Aorta (tissue), 5 donors: ENCODE measurements at regions not wholly inside any gene's neighbourhood (a gene's known extent, or its start where the extent isn't known, plus 50 kb on each side); places are given as distances from the start of the nearest gene placed in this dataset.

Experiments used
- ATAC-seq: fragments of 200-7000 bp; cut with Tn5 transposase; one replicate; pipeline ENCODE4 v1.9.1; 2022; ENCODE audit warnings: moderate library complexity; ENCODE audit not compliant: low FRiP score
- DNase-seq, 2 donors: peaks; one replicate each; pipeline ENCODE4 v3.0.0-alpha.2; 2020
- H3K27ac ChIP-seq, 2 donors: one replicate each; pipeline ENCODE4 v1.5.1; 2013; ENCODE audit warnings: low read length in 2 of 2, mild to moderate bottlenecking in 2 of 2, moderate library complexity in 2 of 2, control low read depth in 1 of 2, inconsistent platforms in 1 of 2, low read depth in 1 of 2
- H3K27me3 ChIP-seq, 2 donors: one replicate each; pipeline ENCODE4 v1.6.1; 2013; ENCODE audit warnings: control low read depth in 1 of 2, low read length in 1 of 2, mild to moderate bottlenecking in 1 of 2, moderate library complexity in 1 of 2; ENCODE audit not compliant: insufficient read depth in 2 of 2, control insufficient read depth in 1 of 2
- H3K36me3 ChIP-seq, 2 donors: one replicate each; pipeline ENCODE4 v1.6.1; 2013; ENCODE audit warnings: control low read depth in 1 of 2, low read length in 1 of 2, mild to moderate bottlenecking in 1 of 2; ENCODE audit not compliant: insufficient read depth in 2 of 2, control insufficient read depth in 1 of 2
- H3K4me1 ChIP-seq, 2 donors: one replicate each; pipeline ENCODE4 v1.6.1; 2013; ENCODE audit warnings: low read length in 2 of 2, control low read depth in 1 of 2, mild to moderate bottlenecking in 1 of 2, moderate library complexity in 1 of 2; ENCODE audit not compliant: insufficient read depth in 2 of 2, control insufficient read depth in 1 of 2
- H3K4me3 ChIP-seq, 2 donors: one replicate each; pipeline ENCODE4 v1.5.1; 2013; ENCODE audit warnings: low read length in 2 of 2, control low read depth in 1 of 2, mild to moderate bottlenecking in 1 of 2
- H3K9me3 ChIP-seq: one replicate; pipeline ENCODE4 v1.6.1; 2013; ENCODE audit warnings: mild to moderate bottlenecking, low read length; ENCODE audit not compliant: control insufficient read depth
- WGBS, 2 donors: extraction: QIAGEN DNeasy Blood & Tissue Kit; methylation state at CpG; one replicate each; pipeline ENCODE4 v1.1.7; 2013; 5-methylcytosine and 5-hydroxymethylcytosine counted together
- intact Hi-C, 2 donors: fragments of 100-400 bp; cut with DNase I; formaldehyde crosslinking; loops; one replicate each; pipeline versions ENCODE4 v1.14.2 to v1.15.0; 2022
- donor health status: healthy with polysubstance abuse.
- donor health status: Bipolar disorder and iron deficiency.
- donor health status: DM: no; HTN: no; CAD: no.
- donor health status: DM: no; HTN: no; CAD: no.
- donor health status: DM: yes; HTN: yes; CAD: no.

DNA sequence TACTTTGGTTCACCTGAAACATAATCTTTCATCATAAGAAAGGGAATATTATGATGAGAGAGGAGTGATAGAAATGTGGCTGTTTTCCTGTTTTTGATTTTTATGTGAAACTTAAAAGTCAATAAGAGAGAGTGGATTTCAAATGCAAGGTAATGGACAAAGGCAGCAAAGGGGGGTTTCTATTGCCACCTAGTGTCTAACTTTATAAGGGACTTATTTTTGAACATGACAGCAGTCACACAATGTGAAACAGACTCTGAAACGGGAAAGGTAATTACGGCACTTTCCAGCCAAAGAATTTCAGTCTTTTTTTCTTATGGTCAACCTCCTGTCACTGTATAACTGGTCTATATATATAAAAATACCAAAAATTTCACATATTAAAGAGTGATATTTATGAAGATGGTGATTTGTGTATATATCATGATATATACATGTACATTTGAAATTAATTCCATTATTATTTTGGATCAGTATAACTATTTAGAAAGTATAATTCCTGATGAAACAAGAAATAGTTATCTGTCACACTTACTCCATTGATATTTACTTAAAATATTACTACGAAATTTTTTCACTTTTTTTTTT, 127.1 kb downstream of the FBXO8 start:
- no peak overlapping the region for H3K4me3 ChIP-seq
- DNase-seq, result no peak
- H3K9me3 ChIP-seq, result no peaks in the 10 kb centered on the region
- no peaks in the 10 kb centered on the region for H3K27me3 ChIP-seq
- intact Hi-C loops, result loop anchor here in 1 of 2 donors (10.0 kb wide), 1 partner anchor 652 kb away; no protein-coding TSS in a partner anchor
- no peak overlapping the region for H3K27ac ChIP-seq
- no peaks in the 10 kb centered on the region for H3K36me3 ChIP-seq
- no peaks in the 10 kb centered on the region for H3K4me1 ChIP-seq
- ATAC-seq, result no peak
- WGBS, 2 donors, result 4 to 7% methylated on average over 3 of the region's 3 CpGs

DNA sequence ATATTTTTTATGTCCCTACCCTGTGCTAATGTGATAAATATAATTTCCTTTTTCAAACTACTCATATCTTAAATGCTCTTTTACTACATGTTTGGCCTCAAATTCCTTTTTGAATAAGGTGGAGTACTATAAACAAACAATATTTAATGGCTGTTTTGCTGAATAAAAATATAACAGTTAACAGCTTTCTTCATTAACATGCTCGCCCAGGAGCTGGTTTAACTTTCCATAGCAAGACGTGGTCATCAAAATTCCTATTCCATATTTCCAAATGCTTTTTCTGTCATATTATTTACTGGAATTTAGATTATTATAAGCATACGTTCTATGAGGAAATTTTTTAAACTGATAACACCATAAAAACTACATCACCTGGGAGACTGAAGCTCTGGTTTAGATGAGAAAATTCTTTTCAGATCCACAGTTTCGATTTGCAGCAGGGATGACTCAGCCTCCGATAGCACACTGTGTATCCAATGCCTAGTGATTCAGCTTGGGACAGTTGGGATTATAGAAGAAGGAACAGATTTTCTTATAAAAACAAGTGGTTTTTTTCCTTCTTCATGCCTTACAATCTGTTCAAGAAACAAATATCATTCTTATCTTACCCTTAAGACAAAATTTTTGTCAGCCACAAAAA, 129.1 kb downstream of the FBXO8 start:
- WGBS, 2 donors, result 60 to 66% methylated on average over 5 of the region's 5 CpGs
- Histone ChIP-seq H3K27me3 (no peaks in the 10 kb centered on the region), H3K9me3 (no peaks in the 10 kb centered on the region), H3K4me3 (no peak overlapping the region), H3K4me1 (no peaks in the 10 kb centered on the region), H3K27ac (no peak overlapping the region), H3K36me3 (no peaks in the 10 kb centered on the region)
- intact Hi-C loops, result loop anchor here in 1 of 2 donors (10.0 kb wide), 1 partner anchor 650 kb away; no protein-coding TSS in a partner anchor
- no peak for ATAC-seq
- DNase-seq, result no peak

DNA sequence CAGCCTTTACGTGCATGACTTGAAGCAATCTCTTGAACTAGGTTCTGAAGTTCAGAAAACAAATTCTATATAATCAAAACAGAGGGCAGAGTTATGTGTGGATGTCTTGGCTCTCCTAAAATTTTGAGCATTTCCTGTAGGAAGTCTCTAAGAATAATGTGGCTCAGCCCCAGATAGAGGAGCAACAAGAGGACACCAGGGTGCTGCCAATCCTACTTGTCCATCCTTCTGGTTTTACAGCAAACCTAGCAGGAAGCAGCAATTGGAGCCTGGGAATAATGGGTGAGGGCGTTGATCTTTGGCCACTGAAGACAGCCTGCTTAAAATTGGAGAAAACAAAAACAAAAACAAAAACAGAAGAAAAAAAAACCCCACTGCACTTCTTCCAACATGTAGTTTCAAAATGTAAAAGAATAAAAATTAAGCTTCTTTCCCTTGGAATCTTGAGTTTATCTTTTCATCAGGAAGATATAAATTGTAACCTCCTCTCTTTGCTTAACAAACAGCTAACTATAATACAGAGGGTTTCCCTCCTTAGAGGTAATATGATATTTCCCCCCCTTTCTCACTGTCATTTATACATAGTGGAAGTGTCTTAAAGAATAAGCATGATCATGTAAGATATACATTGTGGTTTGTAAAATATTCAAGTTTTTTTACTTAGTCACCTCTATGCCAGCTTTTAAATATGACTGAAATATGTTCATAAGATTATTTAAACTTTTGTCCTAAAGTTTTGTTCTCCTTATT, 130.6 kb downstream of the FBXO8 start:
- 82 to 89% methylated on average over 2 of the region's 2 CpGs for WGBS, 2 donors
- no peak overlapping the region for H3K4me3 ChIP-seq
- H3K36me3 ChIP-seq, result no peaks in the 10 kb centered on the region
- DNase-seq, result no peak
- no peaks in the 10 kb centered on the region for H3K27me3 ChIP-seq
- ATAC-seq, result no peak
- intact Hi-C loops, result loop anchor here in 1 of 2 donors (10.0 kb wide), 1 partner anchor 648 kb away; no protein-coding TSS in a partner anchor
- no peaks in the 10 kb centered on the region for H3K4me1 ChIP-seq
- no peak overlapping the region for H3K27ac ChIP-seq
- no peaks in the 10 kb centered on the region for H3K9me3 ChIP-seq

DNA sequence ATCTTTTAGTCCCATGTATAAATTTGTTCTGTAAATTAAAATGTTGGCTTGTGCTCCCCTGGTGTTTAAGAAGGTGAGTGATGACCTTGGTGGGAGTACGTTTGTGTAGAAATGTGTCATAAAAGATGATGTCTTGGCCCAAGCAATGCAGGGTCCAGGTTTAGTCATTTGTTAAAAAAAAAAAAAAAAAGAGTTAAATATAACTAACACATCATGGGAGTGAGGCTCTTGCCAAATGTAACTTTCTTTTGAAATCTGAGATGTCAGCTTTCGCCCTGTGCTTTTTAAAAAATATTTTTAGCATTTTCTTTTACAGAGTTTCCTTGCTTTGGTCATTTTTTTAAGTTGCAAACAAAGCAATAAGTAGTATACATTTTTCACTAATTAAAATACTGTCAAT, 135.6 kb downstream of the FBXO8 start:
- Histone ChIP-seq H3K9me3 (no peaks in the 10 kb centered on the region), H3K27me3 (no peaks in the 10 kb centered on the region), H3K4me1 (peaks cover 0 to 2% of the 10 kb centered on the region in 2 donors), H3K4me3 (no peak overlapping the region), H3K36me3 (no peaks in the 10 kb centered on the region), H3K27ac (no peak overlapping the region)
- 8 to 12% methylated on average over 2 of the region's 2 CpGs for WGBS, 2 donors
- intact Hi-C loops, result no loop called here
- DNase-seq (no peak), ATAC-seq (no peak)

DNA sequence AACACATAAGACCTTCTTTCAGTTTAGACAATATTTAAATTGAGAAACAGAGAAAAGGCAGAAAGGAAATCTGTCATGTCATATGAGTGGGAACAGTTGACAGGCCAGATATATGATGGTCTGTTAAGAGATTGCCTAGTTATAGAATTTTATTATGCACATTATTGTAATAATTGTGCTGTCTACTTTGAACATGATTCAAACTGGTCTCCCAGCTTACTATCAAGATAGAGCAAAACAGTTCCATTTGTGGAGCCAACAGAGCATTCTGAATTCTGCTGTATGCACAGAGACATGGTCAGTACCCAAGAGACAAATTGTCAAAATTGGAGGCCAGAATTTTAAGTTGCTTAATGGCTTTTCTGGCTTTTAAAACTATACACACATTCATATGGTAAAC, 139.4 kb downstream of the FBXO8 start:
- DNase-seq, result no peak
- no peak overlapping the region for H3K4me3 ChIP-seq
- no peak for ATAC-seq
- intact Hi-C loops, result no loop called here
- no peak overlapping the region for H3K27ac ChIP-seq
- no peaks in the 10 kb centered on the region for H3K27me3 ChIP-seq
- H3K36me3 ChIP-seq, result no peaks in the 10 kb centered on the region
- H3K4me1 ChIP-seq, result peaks cover 0 to 2% of the 10 kb centered on the region in 2 donors
- no peaks in the 10 kb centered on the region for H3K9me3 ChIP-seq

DNA sequence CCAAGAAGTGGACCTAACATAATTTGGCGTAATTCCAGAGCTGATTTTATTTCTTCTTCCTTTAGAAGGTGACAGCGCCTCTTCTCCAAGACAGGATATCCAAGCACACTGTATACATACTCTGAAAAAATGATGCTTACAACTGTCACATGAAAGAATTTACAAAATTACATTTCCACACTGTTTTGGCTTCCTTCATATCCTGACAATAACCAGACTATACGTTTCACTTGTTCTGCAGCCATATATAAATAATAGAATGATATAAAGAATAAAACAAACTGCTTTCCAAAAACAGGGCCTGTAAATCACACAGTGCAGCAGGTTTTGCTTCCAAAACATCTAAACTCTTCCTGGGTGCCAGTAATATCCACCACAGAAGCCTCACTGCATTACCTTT, 141.6 kb downstream of the FBXO8 start:
- 74 to 76% methylated on average over 3 of the region's 3 CpGs for WGBS, 2 donors
- Histone ChIP-seq H3K27me3 (no peaks in the 10 kb centered on the region), H3K36me3 (no peaks in the 10 kb centered on the region), H3K27ac (no peak overlapping the region), H3K4me1 (no peaks in the 10 kb centered on the region), H3K4me3 (no peak overlapping the region), H3K9me3 (no peaks in the 10 kb centered on the region)
- DNase-seq, result no peak
- ATAC-seq, result no peak
- intact Hi-C loops, result no loop called here

DNA sequence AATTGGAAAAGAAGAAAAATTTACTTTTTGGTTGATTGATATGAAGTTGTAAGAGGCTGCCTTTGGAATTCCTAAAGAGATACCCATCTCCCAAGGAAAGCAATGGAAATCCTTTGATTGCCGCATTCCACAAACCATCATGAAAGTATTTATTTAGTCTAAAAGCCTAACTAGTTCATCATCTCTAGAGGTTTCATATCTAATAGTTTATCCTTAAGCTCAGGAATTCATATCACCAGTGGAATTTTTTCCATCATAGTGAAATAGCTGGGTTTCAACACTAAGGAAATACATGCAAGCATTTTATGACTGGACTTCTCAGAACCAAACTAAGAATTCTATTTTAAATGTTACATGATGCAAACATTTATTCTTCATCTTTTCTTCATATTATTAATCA, 144.9 kb downstream of the FBXO8 start:
- ATAC-seq, result no peak
- no peak overlapping the region for H3K4me3 ChIP-seq
- intact Hi-C loops, result no loop called here
- no peaks in the 10 kb centered on the region for H3K36me3 ChIP-seq
- H3K27me3 ChIP-seq, result no peaks in the 10 kb centered on the region
- H3K9me3 ChIP-seq, result no peaks in the 10 kb centered on the region
- WGBS, 2 donors, result 90 to 98% methylated on average over 1 of the region's 1 CpG
- DNase-seq, result no peak
- H3K27ac ChIP-seq, result no peak overlapping the region
- H3K4me1 ChIP-seq, result no peaks in the 10 kb centered on the region

DNA sequence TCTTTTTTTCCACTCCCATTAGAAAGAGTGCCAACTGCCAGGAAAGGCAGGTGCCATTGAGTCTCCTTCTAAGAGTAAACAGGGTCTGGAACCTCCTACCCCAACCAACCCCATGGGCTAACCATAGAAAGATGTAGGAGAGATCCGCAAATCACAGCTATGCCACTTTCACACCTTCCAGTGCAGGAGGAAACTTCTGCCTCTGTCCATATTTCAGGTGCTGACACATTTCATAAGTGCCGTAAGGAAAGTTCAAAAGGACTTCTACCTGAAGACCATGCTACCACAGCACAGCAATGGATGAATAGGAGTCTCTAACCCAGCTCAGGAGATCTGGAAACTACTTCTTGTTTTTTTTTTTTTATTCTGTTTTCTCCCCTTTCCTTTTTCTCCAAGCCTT, 145.8 kb downstream of the FBXO8 start:
- no peaks in the 10 kb centered on the region for H3K9me3 ChIP-seq
- no peak for ATAC-seq
- no peak for DNase-seq
- no peaks in the 10 kb centered on the region for H3K36me3 ChIP-seq
- 93 to 94% methylated on average over 2 of the region's 2 CpGs for WGBS, 2 donors
- no peaks in the 10 kb centered on the region for H3K4me1 ChIP-seq
- intact Hi-C loops, result no loop called here
- no peaks in the 10 kb centered on the region for H3K27me3 ChIP-seq
- no peak overlapping the region for H3K4me3 ChIP-seq
- H3K27ac ChIP-seq, result no peak overlapping the region
